Nephron progenitor cell (in vitro differentiated cells): ENCODE measurements at regions not wholly inside any gene's neighbourhood (a gene's known extent, or its start where the extent isn't known, plus 50 kb on each side); places are given as distances from the start of the nearest gene placed in this dataset.

Experiments used
- DNase-seq: peaks from one replicate; pipeline ENCODE4 v3.0.0; 2021
- H3K27ac Mint-ChIP-seq: 2 replicates; pipeline ENCODE4 v1.8.0; 2021; ENCODE audit warnings: mild to moderate bottlenecking, moderate library complexity, mixed read lengths
- H3K27me3 Mint-ChIP-seq: 2 replicates; pipeline ENCODE4 v1.8.0; 2021; ENCODE audit warnings: mild to moderate bottlenecking, low read depth, mixed read lengths; ENCODE audit not compliant: poor library complexity
- H3K36me3 Mint-ChIP-seq: 2 replicates; pipeline ENCODE4 v1.8.0; 2021; ENCODE audit warnings: low read depth, mixed read lengths
- H3K4me1 Mint-ChIP-seq: 2 replicates; pipeline ENCODE4 v1.8.0; 2021; ENCODE audit warnings: mixed read lengths
- H3K4me3 Mint-ChIP-seq: 2 replicates; pipeline ENCODE4 v1.8.0; 2021; ENCODE audit warnings: mild to moderate bottlenecking, moderate library complexity, mixed read lengths
- H3K9me3 Mint-ChIP-seq: 2 replicates; pipeline ENCODE4 v1.8.0; 2021; ENCODE audit warnings: mild to moderate bottlenecking, moderate library complexity, mixed read lengths
- TF ChIP-seq, protein P1 (sequence below): fragments of 200-600 bp; sonication (generic); IDR thresholded peaks from 2 replicates; pipeline ENCODE4 v1.5.0; 2021; ENCODE audit warnings: antibody characterized with exemption

DNA sequence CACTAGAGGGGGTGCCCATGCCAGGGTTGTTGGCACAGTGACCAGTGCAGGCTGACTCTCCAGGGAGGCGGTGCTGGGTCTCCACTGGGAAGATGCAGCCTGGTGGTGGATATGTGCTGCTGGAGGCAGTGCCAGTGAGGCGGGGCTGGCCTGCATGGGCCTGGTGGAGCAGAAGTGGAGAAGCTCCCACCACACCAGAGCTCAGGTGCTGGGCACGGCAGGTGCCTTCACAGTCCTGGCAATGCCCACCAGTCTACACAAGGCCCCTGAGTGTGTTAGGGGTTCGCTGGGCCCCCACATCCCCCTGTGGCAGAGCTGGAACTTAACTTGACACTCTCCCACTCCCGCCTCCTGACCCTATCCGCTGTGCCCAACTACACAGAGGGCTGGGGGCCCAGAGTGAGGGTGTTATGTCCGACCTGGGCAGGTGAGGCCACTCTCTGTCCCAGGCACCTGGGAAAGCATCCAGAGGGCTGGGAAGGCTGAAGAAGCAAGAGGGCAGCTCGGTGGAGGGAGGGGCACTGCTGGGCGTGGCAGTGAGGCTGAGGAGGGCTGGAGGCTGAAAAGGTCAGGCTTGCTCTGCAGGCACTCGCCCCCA lies 102.4 kb upstream of the B3GAT1 start:
- TF ChIP-seq, protein P1, sequence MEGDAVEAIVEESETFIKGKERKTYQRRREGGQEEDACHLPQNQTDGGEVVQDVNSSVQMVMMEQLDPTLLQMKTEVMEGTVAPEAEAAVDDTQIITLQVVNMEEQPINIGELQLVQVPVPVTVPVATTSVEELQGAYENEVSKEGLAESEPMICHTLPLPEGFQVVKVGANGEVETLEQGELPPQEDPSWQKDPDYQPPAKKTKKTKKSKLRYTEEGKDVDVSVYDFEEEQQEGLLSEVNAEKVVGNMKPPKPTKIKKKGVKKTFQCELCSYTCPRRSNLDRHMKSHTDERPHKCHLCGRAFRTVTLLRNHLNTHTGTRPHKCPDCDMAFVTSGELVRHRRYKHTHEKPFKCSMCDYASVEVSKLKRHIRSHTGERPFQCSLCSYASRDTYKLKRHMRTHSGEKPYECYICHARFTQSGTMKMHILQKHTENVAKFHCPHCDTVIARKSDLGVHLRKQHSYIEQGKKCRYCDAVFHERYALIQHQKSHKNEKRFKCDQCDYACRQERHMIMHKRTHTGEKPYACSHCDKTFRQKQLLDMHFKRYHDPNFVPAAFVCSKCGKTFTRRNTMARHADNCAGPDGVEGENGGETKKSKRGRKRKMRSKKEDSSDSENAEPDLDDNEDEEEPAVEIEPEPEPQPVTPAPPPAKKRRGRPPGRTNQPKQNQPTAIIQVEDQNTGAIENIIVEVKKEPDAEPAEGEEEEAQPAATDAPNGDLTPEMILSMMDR = no peak
- H3K9me3 Mint-ChIP-seq = no peaks in the 10 kb centered on the region
- DNase-seq = no peak
- no peaks in the 10 kb centered on the region for H3K36me3 Mint-ChIP-seq
- peaks cover 20% of the 10 kb centered on the region for H3K27me3 Mint-ChIP-seq
- no peak overlapping the region for H3K4me3 Mint-ChIP-seq
- H3K4me1 Mint-ChIP-seq = peaks cover 28% of the 10 kb centered on the region
- no peak overlapping the region for H3K27ac Mint-ChIP-seq

DNA sequence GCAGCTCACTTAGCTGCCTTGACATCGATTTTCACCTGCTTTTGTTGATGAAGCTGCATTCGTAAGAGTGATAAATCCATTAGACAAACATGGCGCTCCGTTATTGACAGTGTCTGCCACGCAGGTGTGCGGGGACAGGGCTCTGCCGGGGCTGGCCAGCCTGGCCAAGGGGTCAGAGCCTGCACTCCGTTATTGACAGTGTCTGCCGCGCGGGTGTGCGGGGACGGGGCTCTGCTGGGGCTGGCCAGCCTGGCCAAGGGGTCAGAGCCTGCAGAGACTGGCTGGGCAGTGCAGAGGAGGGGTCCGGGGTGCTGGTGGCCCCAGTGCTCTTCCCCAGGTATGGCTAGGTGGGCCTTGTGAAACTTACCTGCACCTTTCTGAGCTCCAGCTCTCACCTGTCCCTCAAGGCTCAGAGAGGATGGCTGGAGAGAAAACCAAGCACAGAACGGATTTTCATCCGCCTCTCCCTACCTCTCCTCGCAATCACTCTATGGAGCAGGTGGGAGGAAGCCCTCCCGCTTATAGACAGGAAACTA lies 101.6 kb upstream of the B3GAT1 start:
- no peak for DNase-seq
- Mint-ChIP-seq H3K4me1 (peaks cover 28% of the 10 kb centered on the region), H3K27ac (no peak overlapping the region), H3K4me3 (no peak overlapping the region), H3K27me3 (peaks cover 20% of the 10 kb centered on the region), H3K9me3 (no peaks in the 10 kb centered on the region), H3K36me3 (no peaks in the 10 kb centered on the region)
- TF ChIP-seq, protein P1 = no peak

DNA sequence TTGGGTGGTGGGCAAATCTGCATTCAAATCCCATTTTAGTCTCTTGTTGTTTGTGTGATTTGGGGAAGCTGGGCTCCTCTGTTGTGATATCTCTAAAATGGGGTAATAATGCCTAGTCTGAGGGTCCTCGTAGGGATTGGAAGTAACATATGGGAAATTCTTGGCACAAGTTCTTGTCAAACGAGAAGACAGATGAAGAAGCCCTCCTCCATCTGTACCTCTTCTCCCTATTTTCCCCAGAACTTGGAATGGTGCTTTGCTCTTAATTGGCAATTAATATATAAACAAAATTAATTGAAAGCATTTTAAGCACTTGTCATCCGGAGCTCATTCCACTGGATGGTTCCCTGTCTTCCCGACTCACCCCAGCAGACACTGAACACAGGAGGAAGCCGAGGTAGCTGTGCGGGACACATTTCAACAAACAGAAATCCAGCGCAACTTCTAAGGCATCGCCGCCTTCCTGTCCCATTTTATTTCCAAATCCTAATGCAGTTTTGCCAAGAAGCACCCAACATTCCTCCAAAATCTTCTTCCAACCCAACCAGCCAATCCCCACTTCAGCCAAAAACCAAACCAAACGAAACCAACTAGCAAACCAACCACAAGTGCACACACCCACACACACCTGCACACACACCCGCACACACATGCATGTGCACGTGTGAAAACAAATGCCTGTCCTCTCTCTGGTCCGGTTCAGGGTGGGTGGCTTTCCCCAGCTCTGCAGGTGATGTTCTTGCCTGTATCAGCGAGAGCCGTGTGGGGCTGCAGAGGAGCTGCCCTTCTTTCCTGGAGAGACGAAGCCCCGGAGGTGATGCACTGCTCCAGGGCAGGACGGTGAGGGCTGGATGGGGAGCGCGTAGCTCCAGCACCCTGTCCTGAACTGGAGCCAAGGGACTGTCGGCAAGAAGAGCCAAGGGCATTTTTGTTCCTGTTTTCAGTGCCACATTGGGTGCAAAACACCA lies 100.8 kb upstream of the B3GAT1 start:
- TF ChIP-seq, protein P1 = no peak
- no peaks in the 10 kb centered on the region for H3K9me3 Mint-ChIP-seq
- DNase-seq = no peak
- no peak overlapping the region for H3K27ac Mint-ChIP-seq
- no peak overlapping the region for H3K4me3 Mint-ChIP-seq
- H3K4me1 Mint-ChIP-seq = peaks cover 22% of the 10 kb centered on the region
- H3K36me3 Mint-ChIP-seq = no peaks in the 10 kb centered on the region
- peaks cover 26% of the 10 kb centered on the region for H3K27me3 Mint-ChIP-seq

DNA sequence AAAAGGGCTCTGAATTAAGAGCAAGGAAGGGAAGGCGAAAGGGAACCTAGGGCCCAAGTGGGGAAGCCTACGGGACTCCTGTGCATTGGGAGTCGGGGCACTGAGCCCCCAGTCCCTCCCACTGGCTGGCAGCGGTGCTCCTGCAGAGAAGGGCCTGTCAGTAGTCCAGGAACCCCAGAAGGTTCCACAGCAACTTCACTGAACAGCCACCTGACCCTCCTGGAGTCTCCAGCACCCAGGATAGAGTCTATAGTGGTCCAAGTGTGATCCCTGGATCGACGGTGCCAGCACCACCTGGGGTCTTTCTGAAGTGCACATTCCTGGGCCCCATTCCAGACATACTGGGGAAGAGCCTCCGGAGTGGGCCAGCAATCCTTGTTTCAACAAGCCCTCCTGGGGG lies 100.0 kb upstream of the B3GAT1 start:
- Mint-ChIP-seq H3K27me3 (peaks cover 30% of the 10 kb centered on the region), H3K4me1 (peaks cover 14% of the 10 kb centered on the region), H3K4me3 (no peak overlapping the region), H3K9me3 (no peaks in the 10 kb centered on the region), H3K27ac (no peak overlapping the region), H3K36me3 (no peaks in the 10 kb centered on the region)
- DNase-seq = no peak
- TF ChIP-seq, protein P1 = no peak

DNA sequence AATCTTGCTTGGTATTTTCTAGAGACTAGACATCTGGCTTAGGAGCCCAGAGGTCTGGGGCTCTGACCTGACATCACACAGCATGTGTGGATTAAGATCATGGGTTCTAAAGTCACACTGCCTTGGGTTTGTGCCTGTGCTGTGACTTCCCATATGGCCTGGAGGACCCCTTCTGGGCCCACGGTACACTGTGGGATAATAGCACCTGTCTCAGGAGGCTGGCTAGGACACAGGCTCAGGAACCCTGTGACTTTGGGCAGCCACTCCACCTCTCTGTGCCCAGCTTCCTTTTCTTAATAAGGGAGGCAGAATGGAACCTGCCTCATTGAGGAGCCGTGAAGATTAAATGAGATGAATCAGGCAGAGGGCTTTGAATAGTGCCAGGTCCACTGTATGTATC lies 99.2 kb upstream of the B3GAT1 start:
- Mint-ChIP-seq H3K4me1 (peaks cover 6% of the 10 kb centered on the region), H3K27me3 (peaks cover 27% of the 10 kb centered on the region), H3K36me3 (no peaks in the 10 kb centered on the region), H3K9me3 (no peaks in the 10 kb centered on the region), H3K4me3 (no peak overlapping the region), H3K27ac (no peak overlapping the region)
- TF ChIP-seq, protein P1 = no peak
- no peak for DNase-seq
